HUES6 (cell line): ENCODE measurements at regions not wholly inside any gene's neighbourhood (a gene's known extent, or its start where the extent isn't known, plus 50 kb on each side); places are given as distances from the start of the nearest gene placed in this dataset.

Source experiments
- H3K27ac ChIP-seq: 2 replicates; pipeline ENCODE4 v1.7.0; 2013; ENCODE audit warnings: low read depth, mild to moderate bottlenecking, low read length, inconsistent platforms
- H3K27me3 ChIP-seq: 2 replicates; pipeline ENCODE4 v1.6.1; 2013; ENCODE audit warnings: low read length; ENCODE audit not compliant: control insufficient read depth, insufficient read depth
- H3K36me3 ChIP-seq: 2 replicates; pipeline ENCODE4 v1.6.1; 2013; ENCODE audit warnings: low read length; ENCODE audit not compliant: control insufficient read depth, insufficient read depth
- H3K4me1 ChIP-seq: 2 replicates; pipeline ENCODE4 v1.6.1; 2013; ENCODE audit warnings: low read length; ENCODE audit not compliant: control insufficient read depth, insufficient read depth
- H3K4me3 ChIP-seq: 2 replicates; pipeline ENCODE4 v1.5.1; 2013; ENCODE audit warnings: low read depth, low read length
- H3K9ac ChIP-seq: one replicate; pipeline ENCODE4 v1.6.1; 2013; ENCODE audit warnings: mild to moderate bottlenecking, low read length
- H3K9me3 ChIP-seq: 2 replicates; pipeline ENCODE4 v1.6.1; 2013; ENCODE audit warnings: low read depth, low read length; ENCODE audit not compliant: control insufficient read depth, insufficient read depth

GRCh38 chr2:40507432-40507831 lies 55.5 kb upstream of the SLC8A1 start:
- Histone ChIP-seq H3K27ac (no peak overlapping the region), H3K36me3 (no peaks in the 10 kb centered on the region), H3K27me3 (no peaks in the 10 kb centered on the region), H3K9me3 (no peaks in the 10 kb centered on the region), H3K9ac (no peak overlapping the region), H3K4me3 (no peak overlapping the region), H3K4me1 (peaks cover 5% of the 10 kb centered on the region)

- Histone ChIP-seq H3K9ac (no peak overlapping the region), H3K27ac (no peak overlapping the region), H3K4me3 (no peak overlapping the region), H3K27me3 (no peaks in the 10 kb centered on the region), H3K4me1 (peaks cover 5% of the 10 kb centered on the region), H3K9me3 (no peaks in the 10 kb centered on the region), H3K36me3 (no peaks in the 10 kb centered on the region)
Observed at GRCh38 chr2:40510304-40510703, 58.4 kb upstream of the SLC8A1 start.

- Histone ChIP-seq H3K4me3 (no peak overlapping the region), H3K27me3 (no peaks in the 10 kb centered on the region), H3K4me1 (peaks cover 5% of the 10 kb centered on the region), H3K9ac (no peak overlapping the region), H3K9me3 (no peaks in the 10 kb centered on the region), H3K36me3 (no peaks in the 10 kb centered on the region), H3K27ac (no peak overlapping the region)
Observed at GRCh38 chr2:40511661-40512213, 59.8 kb upstream of the SLC8A1 start.

GRCh38 chr2:40512256-40512655 lies 60.4 kb upstream of the SLC8A1 start:
- no peak overlapping the region for H3K9ac ChIP-seq
- H3K27me3 ChIP-seq = no peaks in the 10 kb centered on the region
- H3K27ac ChIP-seq = no peak overlapping the region
- no peaks in the 10 kb centered on the region for H3K9me3 ChIP-seq
- no peak overlapping the region for H3K4me3 ChIP-seq
- H3K36me3 ChIP-seq = no peaks in the 10 kb centered on the region
- H3K4me1 ChIP-seq = peaks cover 5% of the 10 kb centered on the region

- Histone ChIP-seq H3K36me3 (no peaks in the 10 kb centered on the region), H3K9ac (no peak overlapping the region), H3K4me3 (no peak overlapping the region), H3K9me3 (no peaks in the 10 kb centered on the region), H3K27ac (no peak overlapping the region), H3K4me1 (peaks cover 5% of the 10 kb centered on the region), H3K27me3 (no peaks in the 10 kb centered on the region)
Observed at GRCh38 chr2:40513201-40513600, 61.3 kb upstream of the SLC8A1 start.

- no peak overlapping the region for H3K4me3 ChIP-seq
- H3K27me3 ChIP-seq = no peaks in the 10 kb centered on the region
Observed at GRCh38 chr2:40516604-40517003, 64.7 kb upstream of the SLC8A1 start.

GRCh38 chr2:40528564-40528963 lies 76.7 kb upstream of the SLC8A1 start:
- Histone ChIP-seq H3K9me3 (no peaks in the 10 kb centered on the region), H3K4me1 (no peaks in the 10 kb centered on the region), H3K4me3 (no peak overlapping the region), H3K36me3 (no peaks in the 10 kb centered on the region), H3K27me3 (no peaks in the 10 kb centered on the region), H3K27ac (no peak overlapping the region), H3K9ac (no peak overlapping the region)

More at GRCh38 chr2:40516604-40517003, 64.7 kb upstream of the SLC8A1 start:
- Histone ChIP-seq H3K9ac (no peak overlapping the region), H3K27ac (no peak overlapping the region), H3K4me1 (peaks cover 5% of the 10 kb centered on the region), H3K9me3 (no peaks in the 10 kb centered on the region), H3K36me3 (no peaks in the 10 kb centered on the region)

GRCh38 chr2:40531359-40531758 lies 79.5 kb upstream of the SLC8A1 start:
- H3K4me3 ChIP-seq = no peak overlapping the region
- no peaks in the 10 kb centered on the region for H3K4me1 ChIP-seq
- H3K27me3 ChIP-seq = no peaks in the 10 kb centered on the region
- H3K9ac ChIP-seq = no peak overlapping the region
- no peak overlapping the region for H3K27ac ChIP-seq
- H3K36me3 ChIP-seq = no peaks in the 10 kb centered on the region
- no peaks in the 10 kb centered on the region for H3K9me3 ChIP-seq

GRCh38 chr2:40534528-40534927 lies 82.6 kb upstream of the SLC8A1 start:
- no peaks in the 10 kb centered on the region for H3K27me3 ChIP-seq
- no peak overlapping the region for H3K4me3 ChIP-seq
- H3K27ac ChIP-seq = no peak overlapping the region
- no peaks in the 10 kb centered on the region for H3K36me3 ChIP-seq
- H3K4me1 ChIP-seq = no peaks in the 10 kb centered on the region
- no peak overlapping the region for H3K9ac ChIP-seq
- H3K9me3 ChIP-seq = no peaks in the 10 kb centered on the region

- Histone ChIP-seq H3K4me3 (no peak overlapping the region), H3K27ac (no peak overlapping the region), H3K27me3 (no peaks in the 10 kb centered on the region), H3K36me3 (no peaks in the 10 kb centered on the region), H3K4me1 (no peaks in the 10 kb centered on the region), H3K9ac (no peak overlapping the region), H3K9me3 (no peaks in the 10 kb centered on the region)
Observed at GRCh38 chr2:40535972-40536371, 84.1 kb upstream of the SLC8A1 start.

GRCh38 chr2:40540026-40540425 lies 88.1 kb upstream of the SLC8A1 start:
- Histone ChIP-seq H3K27me3 (no peaks in the 10 kb centered on the region), H3K9me3 (no peaks in the 10 kb centered on the region), H3K4me3 (no peak overlapping the region), H3K36me3 (no peaks in the 10 kb centered on the region), H3K4me1 (no peaks in the 10 kb centered on the region), H3K9ac (no peak overlapping the region), H3K27ac (no peak overlapping the region)

- no peaks in the 10 kb centered on the region for H3K27me3 ChIP-seq
- no peaks in the 10 kb centered on the region for H3K4me1 ChIP-seq
- H3K27ac ChIP-seq = no peak overlapping the region
- H3K4me3 ChIP-seq = no peak overlapping the region
- H3K9me3 ChIP-seq = no peaks in the 10 kb centered on the region
- H3K36me3 ChIP-seq = no peaks in the 10 kb centered on the region
- no peak overlapping the region for H3K9ac ChIP-seq
Observed at GRCh38 chr2:40543381-40543780, 91.5 kb upstream of the SLC8A1 start.
